ENCODE measurements at regions not wholly inside any gene's neighbourhood (a gene's known extent, or its start where the extent isn't known, plus 50 kb on each side); places are given as distances from the start of the nearest gene placed in this dataset.

DNA sequence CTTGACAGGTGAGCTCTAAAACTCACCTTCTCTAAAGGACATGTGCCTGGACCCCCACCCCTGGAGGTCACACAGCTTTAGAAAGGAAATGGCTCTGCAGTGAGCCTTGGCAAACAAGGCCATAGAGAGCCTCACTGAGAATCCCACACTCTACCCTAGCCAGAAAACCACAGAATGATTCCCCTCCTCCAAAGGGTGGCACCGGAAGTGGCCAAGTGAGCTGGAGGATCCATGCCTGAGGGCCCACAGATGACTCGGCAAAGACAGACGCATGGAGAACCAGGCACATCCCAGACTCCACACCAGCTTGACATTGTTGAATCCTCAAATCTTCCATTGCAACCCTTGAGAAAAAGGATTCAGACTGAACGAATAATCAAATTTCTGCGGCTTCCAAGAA is 54.2 kb upstream of the PTHLH start:
- no peaks in the 10 kb centered on the region for H3K9me3 ChIP-seq
- ChIA-PET POLR2A (no interaction called here), CTCF (no interaction called here)
- no peaks in the 10 kb centered on the region for H3K27me3 ChIP-seq (replicated peaks; ENCODE audit: control insufficient read depth, insufficient read depth, low read length)
- Mint-ChIP-seq H3K4me1 (ENCODE audit: low read depth, unreplicated experiment) (peaks cover 7% of the 10 kb centered on the region), H3K36me3 (ENCODE audit: insufficient read depth, unreplicated experiment) (no peaks in the 10 kb centered on the region), H3K27ac (ENCODE audit: unreplicated experiment) (no peak overlapping the region), H3K4me3 (ENCODE audit: unreplicated experiment) (no peak overlapping the region), H3K27me3 (ENCODE audit: insufficient read depth, unreplicated experiment) (peaks cover 10% of the 10 kb centered on the region), H3K9me3 (ENCODE audit: unreplicated experiment) (no peaks in the 10 kb centered on the region)
- no peaks in the 10 kb centered on the region for H3K36me3 ChIP-seq (ENCODE audit: control insufficient read depth, insufficient read depth, low read length)
- BruUV-seq (replicated peaks), result no TSS peak
- intact Hi-C loops (cut with micrococcal nuclease; ENCODE audit: unreplicated experiment), result no loop called here
- DNase-seq, result no peak
- H3K4me1 ChIP-seq, result no peaks in the 10 kb centered on the region
- TF ChIP-seq, protein P1, sequence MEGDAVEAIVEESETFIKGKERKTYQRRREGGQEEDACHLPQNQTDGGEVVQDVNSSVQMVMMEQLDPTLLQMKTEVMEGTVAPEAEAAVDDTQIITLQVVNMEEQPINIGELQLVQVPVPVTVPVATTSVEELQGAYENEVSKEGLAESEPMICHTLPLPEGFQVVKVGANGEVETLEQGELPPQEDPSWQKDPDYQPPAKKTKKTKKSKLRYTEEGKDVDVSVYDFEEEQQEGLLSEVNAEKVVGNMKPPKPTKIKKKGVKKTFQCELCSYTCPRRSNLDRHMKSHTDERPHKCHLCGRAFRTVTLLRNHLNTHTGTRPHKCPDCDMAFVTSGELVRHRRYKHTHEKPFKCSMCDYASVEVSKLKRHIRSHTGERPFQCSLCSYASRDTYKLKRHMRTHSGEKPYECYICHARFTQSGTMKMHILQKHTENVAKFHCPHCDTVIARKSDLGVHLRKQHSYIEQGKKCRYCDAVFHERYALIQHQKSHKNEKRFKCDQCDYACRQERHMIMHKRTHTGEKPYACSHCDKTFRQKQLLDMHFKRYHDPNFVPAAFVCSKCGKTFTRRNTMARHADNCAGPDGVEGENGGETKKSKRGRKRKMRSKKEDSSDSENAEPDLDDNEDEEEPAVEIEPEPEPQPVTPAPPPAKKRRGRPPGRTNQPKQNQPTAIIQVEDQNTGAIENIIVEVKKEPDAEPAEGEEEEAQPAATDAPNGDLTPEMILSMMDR (IDR thresholded peaks at IDR 0.05; ENCODE audit: insufficient read depth in 1 of 2, low read depth in 1 of 2, low read length in 1 of 2, severe bottlenecking in 1 of 2, unreplicated experiment in 1 of 2), result no peak
- no peak overlapping the region for H3K4me3 ChIP-seq (ENCODE audit: low read depth, low read length)

DNA sequence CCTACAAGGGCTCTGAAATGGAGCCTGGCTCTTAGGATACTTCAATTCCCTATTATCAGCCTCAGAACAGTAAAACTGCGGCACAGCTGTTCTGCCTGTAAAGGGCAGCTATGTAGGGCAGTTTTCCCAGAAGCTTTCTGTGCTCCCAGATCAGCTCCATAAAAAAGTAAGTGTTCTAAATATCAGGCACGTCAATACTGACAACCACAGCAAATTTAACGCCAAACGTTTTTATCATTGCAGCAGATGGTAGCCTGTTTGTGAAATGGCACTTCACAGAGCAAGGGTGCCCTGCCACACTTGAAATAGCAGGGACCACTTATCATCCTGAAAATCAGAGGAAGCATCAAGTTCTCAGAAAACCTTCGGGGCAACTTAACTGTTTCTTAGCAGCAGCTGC is 54.8 kb upstream of the PTHLH start:
- H3K4me3 Mint-ChIP-seq (ENCODE audit: unreplicated experiment), result no peak overlapping the region

DNA sequence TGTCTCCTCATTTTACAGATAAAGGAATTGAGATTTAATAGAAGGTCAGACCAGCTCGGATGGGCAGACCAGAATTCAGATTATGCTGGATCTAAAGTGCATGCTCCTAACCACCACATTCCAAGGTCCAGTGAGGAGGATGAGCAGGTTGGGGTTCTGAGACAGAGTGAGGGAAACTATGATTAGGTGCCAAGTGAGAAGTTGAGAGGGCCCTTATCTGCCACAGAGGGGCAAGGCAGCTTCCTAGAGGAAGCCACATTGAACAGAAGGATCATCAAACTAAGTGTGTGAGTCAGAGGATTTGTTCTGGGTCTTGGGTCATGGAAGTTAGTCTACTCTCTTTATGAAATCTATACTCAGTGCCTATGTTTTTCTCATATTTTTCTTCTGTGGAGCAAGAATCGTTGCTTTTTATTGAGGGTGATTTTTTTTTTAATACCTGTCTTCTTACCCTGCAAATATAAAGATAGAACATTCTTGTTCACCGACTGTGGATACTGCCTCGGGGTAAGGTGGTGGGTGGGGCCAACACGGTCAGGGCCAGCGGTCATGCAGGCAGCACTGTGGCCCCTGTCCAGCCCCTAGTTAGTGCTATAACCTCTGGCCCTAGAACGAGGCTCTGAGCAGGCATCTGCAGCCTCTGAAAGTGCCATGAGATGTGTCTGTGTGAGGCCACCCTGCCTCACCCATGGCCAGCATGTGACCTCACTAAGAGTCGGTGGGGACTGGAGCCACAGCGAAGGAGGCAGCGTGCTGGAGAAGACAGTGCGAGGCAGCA is 55.6 kb upstream of the PTHLH start:
- Histone ChIP-seq H3K9me3 (no peaks in the 10 kb centered on the region), H3K36me3 (ENCODE audit: control insufficient read depth, insufficient read depth, low read length) (no peaks in the 10 kb centered on the region), H3K4me1 (no peaks in the 10 kb centered on the region), H3K4me3 (ENCODE audit: low read depth, low read length) (no peak overlapping the region), H3K27me3 (replicated peaks; ENCODE audit: control insufficient read depth, insufficient read depth, low read length) (no peaks in the 10 kb centered on the region)
- Mint-ChIP-seq H3K4me1 (ENCODE audit: low read depth, unreplicated experiment) (peaks cover 7% of the 10 kb centered on the region), H3K27ac (ENCODE audit: unreplicated experiment) (no peak overlapping the region), H3K27me3 (ENCODE audit: insufficient read depth, unreplicated experiment) (peaks cover 10% of the 10 kb centered on the region), H3K36me3 (ENCODE audit: insufficient read depth, unreplicated experiment) (no peaks in the 10 kb centered on the region), H3K9me3 (ENCODE audit: unreplicated experiment) (no peaks in the 10 kb centered on the region), H3K4me3 (ENCODE audit: unreplicated experiment) (no peak overlapping the region)
- no peak for DNase-seq
- intact Hi-C loops (cut with micrococcal nuclease; ENCODE audit: unreplicated experiment), result no loop called here
- TF ChIP-seq, protein P1 (IDR thresholded peaks at IDR 0.05; ENCODE audit: insufficient read depth in 1 of 2, low read depth in 1 of 2, low read length in 1 of 2, severe bottlenecking in 1 of 2, unreplicated experiment in 1 of 2), result no peak
- ChIA-PET POLR2A (no interaction called here), CTCF (no interaction called here)
- no TSS peak for BruUV-seq (replicated peaks)

More for the DNA sequence above, 54.8 kb upstream of the PTHLH start:
- H3K27me3 ChIP-seq (replicated peaks; ENCODE audit: control insufficient read depth, insufficient read depth, low read length), result no peaks in the 10 kb centered on the region
- Mint-ChIP-seq H3K36me3 (ENCODE audit: insufficient read depth, unreplicated experiment) (no peaks in the 10 kb centered on the region), H3K27me3 (ENCODE audit: insufficient read depth, unreplicated experiment) (peaks cover 10% of the 10 kb centered on the region), H3K4me1 (ENCODE audit: low read depth, unreplicated experiment) (peaks cover 7% of the 10 kb centered on the region), H3K9me3 (ENCODE audit: unreplicated experiment) (no peaks in the 10 kb centered on the region), H3K27ac (ENCODE audit: unreplicated experiment) (no peak overlapping the region)
- TF ChIP-seq, protein P1 (IDR thresholded peaks at IDR 0.05; ENCODE audit: insufficient read depth in 1 of 2, low read depth in 1 of 2, low read length in 1 of 2, severe bottlenecking in 1 of 2, unreplicated experiment in 1 of 2), result no peak
- ChIA-PET CTCF (no interaction called here), POLR2A (no interaction called here)
- no peaks in the 10 kb centered on the region for H3K36me3 ChIP-seq (ENCODE audit: control insufficient read depth, insufficient read depth, low read length)
- intact Hi-C loops (cut with micrococcal nuclease; ENCODE audit: unreplicated experiment), result no loop called here
- DNase-seq, result no peak
- no peaks in the 10 kb centered on the region for H3K4me1 ChIP-seq
- no peak overlapping the region for H3K4me3 ChIP-seq (ENCODE audit: low read depth, low read length)
- BruUV-seq (replicated peaks), result no TSS peak
- no peaks in the 10 kb centered on the region for H3K9me3 ChIP-seq

Data from Caco-2 (cell line).